NCI-H146 treated with DMSO at 0.1 percent for 48 hours (cell line): ENCODE measurements at regions not wholly inside any gene's neighbourhood (a gene's known extent, or its start where the extent isn't known, plus 50 kb on each side); places are given as distances from the start of the nearest gene placed in this dataset.

Experiments
- DNase-seq: peaks from one replicate; lab custom pipeline; 2025; ENCODE audit not compliant: unreplicated experiment; lab: John Stamatoyannopoulos, UW

DNA sequence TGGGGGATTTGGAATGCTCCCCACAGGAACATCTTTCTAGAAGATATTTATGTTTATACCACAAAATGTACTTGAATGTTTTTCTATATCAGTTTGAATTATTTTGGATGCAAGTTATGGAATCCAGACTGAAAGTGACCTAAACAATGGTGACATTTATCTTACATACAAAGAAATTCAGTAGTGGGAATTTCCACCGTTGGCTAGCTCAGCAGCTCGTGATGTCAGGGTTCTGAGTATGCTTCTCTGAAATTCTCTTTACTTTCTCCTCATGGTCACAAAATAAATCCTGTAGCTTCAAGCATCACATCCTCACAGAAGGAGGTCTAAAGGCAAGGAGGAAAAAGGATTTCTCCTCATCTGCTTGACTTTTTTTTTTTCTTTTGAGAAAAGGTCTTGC, 105.3 kb downstream of the AKAIN1 start:
- DNase-seq = no peak

DNA sequence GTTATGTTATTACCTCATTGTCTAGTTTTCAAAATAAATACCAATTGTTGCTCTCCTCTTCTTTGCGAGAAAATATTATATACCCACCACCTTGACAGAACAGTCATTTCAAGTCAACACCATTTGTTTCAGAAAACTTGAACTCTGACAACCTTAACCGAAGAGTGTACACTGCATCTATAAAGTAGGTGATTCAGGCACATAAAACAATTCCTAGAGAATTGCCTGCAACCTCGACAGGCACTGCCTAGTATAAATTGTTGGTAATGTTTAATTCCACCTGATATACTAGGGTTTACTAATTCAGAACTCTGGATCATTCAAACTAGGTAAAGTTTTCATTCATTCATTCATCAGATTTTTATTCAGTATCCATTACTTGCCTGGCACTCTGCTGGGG, 121.8 kb downstream of the AKAIN1 start:
- no peak for DNase-seq

DNA sequence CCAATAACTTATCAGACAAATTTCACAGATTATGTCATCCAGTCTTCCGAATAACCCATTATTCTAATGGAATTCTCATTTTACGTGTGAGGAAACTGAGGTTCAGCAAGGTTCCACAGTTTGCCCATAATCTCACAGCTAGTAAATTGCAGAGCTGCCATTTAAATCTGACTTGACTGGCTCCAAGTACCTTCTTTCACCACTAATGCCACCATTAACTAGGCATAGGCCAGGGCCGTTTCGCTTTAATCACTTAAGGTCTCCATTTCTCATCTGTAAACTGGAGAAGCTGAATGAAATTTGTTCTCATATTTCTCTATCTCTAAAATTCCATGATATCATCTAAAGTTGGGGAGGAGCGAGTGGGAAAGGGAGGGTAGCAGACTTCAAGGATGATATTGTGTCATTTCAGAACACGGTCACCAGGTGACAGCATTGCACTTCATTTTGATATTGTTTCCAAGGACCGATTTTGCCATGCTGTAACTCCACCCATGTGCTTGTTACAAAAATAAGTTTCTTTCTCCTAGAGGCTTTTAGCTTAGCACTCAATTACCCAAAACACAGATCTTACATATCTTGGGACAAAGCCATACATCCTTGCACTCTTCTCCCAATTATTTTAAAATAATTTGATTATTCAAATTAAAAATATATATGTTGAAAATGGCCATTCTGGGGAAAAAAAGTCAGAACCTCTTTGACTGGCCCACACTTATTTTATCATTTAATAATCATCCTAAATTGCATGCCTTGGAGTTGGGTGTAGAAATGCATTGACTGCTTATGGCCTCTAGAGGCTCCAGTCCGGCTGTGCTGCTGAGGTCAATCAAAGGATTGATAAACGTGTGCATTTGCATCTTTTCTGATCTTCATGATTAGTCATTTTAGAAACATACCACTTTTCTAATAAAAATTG, 123.8 kb downstream of the AKAIN1 start:
- DNase-seq = peak; percentile 49

DNA sequence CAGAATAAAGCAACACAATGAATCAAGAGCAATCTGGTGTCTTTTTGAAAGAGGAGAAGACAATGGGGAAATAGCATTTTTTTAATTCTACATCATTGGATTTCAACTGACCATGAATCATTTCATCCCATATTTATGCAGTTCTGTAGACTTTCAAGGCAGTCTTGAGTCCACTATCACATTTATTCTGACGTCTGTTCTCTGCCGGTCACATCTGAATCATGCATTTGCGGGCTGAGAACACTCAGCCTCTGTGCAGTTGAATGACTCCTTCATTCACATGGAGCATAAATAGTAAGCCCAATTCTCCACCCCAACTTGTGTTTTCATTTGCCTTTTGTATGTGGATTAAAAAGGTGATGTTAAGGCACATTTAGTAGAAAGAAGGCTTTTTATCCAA, 128.2 kb downstream of the AKAIN1 start:
- DNase-seq = no peak

DNA sequence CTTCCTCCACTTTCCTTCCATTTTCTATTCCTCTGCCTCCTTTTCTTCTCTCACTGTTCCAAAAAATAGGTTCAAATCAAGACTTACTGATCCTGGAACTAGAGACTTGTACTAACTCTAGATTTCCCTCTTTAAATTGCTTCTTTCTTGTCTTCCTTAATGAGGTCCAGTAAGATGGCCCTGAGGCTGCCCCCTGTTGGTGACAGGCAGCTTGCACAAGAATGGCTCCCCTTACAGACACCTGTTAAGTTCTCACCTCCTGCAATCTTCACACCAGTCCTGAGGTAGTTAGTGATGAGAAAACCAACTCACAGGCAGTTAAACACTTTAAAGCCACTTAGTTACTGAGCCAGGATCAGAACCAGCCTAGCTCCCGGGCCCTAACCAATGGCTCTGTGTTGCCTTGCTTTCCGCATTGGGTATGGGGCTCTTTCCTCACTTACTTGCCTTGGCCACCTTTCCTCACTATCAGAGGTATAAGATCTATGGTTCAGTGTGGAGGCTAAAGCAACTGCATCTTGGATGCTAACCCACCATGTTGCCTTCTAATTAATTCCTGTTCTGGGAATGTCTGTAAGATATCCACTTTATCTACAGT, 130.6 kb downstream of the AKAIN1 start:
- no peak for DNase-seq

DNA sequence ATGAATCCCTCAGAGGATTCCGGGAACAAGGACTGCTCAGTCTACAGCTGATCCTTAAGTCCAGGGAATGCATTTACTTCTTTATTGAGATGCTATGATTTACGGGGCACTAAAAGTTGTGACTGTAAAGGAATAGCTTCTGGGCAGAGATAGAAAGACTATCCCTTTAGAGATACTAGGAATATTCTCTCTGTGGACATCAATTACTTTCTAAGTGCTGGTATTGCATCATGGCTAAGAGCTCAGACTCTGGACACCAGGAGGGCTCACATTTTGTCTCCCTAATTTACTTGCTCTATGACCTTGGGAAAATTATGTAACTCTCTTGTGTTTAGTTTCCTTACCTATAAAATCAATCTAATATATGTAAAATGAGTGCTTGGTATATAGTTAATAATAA, 131.4 kb downstream of the AKAIN1 start:
- no peak for DNase-seq

DNA sequence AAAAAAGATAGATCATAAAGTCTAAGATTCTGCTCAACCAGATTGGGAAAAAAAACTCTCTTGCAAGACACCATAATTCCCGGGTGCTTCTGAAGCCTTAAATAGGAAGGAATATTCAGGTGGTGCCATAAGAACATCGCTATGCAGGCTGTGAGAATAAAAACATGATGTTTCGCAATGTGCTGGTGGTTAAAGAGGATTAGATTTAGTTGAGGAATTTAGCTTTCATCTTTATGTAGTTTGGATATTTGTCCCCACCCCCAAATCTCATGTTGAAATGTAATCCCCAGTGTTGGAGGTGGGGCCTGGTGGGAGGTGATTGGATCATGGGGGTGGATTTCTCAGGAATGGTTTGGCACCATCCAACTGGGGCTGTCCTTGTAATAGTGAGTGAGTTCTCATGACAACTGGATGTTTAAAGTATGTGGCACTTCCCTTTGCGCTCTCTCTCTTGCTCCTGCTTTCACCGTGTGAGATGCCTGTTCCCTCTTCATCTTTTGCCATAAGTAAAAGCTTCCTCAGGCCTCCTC, 132.2 kb downstream of the AKAIN1 start:
- no peak for DNase-seq

DNA sequence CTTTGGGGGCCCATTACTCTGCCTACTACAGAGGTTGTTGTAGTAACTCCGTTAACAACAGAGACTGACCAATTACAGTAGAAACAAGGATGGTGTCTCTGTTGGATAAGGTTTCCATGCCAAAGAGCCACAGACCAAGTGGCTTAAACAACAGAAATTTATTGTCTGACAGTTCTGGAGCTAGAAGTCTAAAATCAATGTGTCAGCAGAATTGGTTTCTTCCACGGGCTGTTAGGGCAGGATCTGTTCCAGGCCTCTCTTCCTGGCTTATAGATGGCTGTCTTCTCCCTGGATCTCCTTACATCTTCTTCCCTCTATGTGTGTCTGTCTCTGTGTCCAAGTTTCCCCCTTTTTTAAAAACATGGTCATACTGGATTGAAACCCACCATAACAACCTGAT, 135.3 kb downstream of the AKAIN1 start:
- no peak for DNase-seq

DNA sequence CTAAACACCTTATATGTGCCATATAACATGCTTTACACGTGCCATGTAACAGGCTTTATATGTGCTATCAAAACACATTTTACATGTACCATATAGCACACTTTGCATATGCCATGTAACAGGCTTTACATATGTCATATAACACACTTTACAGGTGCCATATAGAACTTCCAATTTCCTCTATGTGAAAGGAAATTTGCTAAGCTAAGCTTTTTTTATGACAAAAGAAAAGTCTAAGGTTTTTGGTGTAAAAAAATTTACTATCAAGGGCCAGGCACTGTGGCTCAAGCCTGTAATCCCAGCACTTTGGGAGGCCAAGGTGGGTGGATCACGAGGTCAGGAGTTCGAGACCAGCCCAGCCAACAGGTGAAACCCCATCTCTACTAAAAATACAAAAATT, 136.5 kb downstream of the AKAIN1 start:
- DNase-seq = no peak

DNA sequence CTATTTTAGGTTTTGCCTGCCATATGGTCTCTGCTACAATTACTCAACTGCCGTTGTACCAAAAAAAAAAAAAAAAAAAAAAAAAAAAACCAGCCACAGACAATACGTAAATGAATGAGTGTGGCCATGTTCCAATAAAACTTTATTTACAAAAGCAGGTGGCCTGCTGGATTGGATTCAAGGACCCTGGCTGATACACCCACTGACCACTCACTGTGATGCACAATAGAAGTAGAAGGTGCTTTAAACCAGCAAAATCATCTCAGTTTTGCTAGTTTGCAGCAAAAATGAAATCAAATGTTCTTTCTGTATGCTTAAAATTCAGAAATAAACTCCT, 137.4 kb downstream of the AKAIN1 start:
- DNase-seq = no peak

DNA sequence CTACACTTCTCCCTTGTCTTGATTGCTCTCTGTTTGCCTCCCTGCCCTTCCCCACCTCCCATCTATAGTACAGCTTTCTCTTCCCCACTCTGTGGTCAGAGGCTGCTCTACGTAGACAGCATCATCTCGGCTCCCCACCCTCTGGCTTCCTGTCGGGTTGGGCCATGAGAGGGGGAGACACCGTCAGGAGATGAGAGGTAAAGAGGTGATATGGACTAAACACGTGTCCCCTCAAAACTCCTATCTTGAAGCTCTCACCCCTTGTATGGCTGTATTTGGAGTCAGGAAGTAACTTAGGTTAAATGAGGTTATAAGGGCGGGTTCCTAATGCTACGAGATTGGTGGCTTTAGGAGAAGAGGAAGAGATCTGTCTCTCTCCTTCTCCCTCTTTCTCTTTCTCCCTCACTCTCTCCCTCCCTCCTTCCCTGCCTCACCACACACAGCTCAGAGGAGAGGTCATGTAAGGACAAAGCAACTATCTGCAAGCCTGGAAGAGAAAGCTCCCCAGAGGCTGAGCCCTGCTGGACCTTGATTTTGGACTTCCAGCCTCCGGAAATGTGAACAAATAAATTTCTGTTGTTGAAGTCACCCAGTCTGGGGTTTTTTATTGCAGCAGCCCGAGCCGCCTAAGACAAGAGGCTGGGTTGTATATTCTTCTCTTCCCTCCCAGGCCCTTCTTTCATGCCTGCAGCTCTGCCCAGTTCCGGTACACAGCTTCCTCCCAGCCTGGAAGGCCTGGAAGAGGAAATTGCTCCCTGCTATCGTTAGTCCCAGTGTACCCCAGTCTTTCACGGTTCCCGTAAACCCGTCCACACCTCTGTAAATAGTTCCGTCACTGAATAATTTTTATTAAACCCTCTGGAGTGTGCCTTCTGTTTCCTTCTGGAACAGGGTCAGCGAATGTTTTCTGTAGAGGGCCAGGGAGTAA, 138.0 kb downstream of the AKAIN1 start:
- DNase-seq = no peak

DNA sequence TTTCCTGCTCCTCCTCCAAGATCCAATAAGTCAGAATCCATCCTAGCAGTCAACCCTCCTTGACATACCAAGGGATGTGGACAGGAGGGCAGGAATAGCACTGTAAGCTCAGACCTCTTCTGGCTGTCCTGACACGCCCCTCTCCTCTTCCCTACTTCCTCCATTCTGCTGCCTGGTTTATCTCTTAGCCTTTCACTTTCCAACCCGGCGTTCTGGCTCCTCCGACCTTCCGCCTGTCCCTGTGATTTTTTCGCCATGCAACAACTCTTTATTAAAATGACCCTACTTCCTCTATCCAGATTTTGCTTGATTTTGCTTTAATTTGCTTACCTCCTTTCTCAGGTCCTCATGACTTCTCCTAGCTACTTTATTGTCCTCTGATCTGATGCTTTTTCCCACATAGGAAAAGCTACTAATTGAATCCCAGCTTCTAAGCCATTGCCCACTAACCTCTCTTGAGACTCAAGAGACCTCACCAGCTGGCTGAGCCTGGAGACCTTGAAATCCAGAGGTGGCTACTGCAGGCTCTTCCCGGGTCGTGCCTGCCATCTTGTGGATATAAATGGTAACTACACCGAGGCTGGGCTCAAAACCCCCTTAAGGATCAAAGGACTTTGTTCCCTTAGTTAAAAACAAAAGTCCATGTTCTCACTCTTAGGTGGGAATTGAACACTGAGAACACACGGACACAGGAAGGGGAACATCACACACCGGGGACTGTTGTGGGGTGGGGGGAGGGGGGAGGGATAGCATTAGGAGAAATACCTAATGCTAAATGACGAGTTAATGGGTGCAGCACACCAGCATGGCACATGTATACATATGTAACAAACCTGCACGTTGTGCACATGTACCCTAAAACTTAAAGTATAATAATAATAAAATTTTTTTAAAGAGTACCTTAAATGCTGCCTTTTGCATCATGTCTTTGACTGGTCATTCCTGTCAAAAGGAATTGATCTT, 139.4 kb downstream of the AKAIN1 start:
- peak; percentile 11 for DNase-seq

DNA sequence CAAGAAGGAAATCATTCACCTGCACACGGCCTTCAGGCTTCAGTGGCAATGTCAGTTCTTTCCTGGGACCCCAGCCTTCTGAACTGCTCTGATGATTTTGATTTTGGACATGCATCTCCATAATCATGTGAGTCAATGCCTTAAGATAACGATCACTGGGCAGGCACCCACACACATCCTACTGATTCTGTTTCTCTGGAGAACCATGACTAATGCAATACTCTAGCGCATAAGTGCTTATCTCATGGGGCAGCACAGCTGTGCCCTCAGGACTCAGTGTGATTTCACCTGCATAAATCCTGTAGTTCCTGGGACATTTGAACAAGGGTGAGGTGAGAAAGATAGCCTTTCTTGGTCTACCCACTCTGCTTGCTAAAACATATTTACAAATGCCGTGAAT, 144.6 kb downstream of the AKAIN1 start:
- DNase-seq = no peak

DNA sequence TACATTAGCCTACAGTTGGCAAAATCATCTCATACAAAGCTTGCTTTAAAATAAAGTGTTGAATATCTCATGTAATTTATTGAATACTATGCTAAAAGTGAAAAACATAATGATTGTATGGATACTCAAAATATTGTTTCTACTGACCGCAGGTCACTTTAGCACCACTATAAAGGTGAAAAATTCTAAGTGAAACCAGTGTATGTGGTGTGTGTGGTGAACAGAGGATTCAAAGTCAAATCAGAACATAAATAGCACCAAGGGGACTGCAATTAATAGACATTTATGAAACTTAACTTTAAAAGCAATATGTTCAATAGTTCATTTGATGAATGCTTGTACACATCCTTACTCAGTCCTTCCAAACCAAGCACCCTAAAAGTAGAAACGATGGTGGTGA, 145.8 kb downstream of the AKAIN1 start:
- no peak for DNase-seq

DNA sequence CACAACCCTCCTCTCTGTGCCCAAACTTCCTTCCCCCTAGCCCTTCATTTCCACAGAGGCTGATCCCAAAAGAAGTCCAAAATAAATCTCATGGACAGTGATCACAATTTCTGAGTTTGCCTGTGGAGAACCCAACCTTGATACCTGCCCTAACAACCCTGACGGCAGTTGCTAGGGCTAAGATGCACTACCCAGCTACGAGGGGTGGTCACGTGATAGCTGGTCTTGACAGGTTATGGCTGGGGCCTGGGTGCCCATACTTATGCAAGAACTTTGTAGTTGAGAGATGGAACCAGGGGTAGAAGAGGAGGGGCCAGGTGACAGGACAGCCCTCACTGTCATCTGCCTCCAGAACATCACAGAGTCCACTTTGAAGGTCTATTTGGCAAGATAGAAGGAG, 147.9 kb downstream of the AKAIN1 start:
- no peak for DNase-seq

DNA sequence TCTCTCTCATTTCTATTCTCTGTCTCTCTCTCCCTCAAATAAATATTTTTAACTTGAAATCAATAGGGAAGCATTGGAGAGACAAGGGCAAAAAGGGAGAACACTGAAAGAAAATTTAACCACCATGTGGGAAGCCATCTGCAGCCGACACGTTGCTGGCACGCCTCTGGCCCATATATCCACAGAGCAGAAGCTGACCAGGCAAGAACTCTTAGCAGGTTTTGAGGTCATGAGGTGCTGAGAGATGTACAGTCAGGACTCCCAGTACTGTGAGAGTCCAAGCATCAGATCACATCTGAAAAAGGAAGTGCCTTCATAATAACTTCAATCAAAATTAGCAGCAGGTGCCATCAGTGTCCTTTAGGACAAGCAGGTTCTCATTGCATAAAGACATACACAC, 156.6 kb downstream of the AKAIN1 start:
- no peak for DNase-seq

DNA sequence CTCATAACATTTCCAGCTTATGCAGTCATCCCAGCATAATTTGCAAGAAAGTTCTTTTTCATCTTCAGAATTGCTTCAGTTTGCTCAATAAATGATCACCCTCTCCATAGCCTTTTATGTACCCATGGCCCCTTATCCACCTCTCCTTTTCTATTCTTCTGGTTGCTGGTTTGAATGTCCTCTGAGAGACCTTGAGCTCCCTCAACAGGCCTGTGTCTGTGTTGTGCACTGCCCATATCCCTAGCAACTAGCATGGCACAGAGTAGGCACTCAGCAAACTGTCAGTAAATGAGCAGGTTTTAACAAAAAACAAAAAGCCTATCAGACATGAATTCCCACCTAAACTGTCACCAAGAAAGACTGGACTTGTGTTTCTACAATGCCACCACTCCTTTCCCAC, 160.5 kb downstream of the AKAIN1 start:
- no peak for DNase-seq

DNA sequence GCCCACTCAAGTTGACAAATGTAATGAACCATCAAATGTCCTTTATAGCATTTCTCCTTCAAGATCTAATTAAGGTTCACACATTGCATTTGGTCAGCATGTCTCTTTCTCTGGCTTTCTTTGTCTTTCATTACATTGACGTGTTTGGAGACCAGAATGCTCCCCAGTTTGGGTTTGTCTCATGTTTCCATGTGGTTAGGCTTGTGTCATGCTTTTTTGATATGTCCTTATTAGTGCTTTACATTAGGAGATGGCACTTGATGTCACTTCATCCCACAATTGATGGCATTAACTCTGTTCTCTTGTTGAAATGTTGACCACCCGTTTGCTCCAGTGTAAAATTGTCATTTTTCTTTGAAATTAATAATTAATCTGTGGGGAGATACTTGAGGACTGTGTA, 165.8 kb downstream of the AKAIN1 start:
- DNase-seq = no peak

DNA sequence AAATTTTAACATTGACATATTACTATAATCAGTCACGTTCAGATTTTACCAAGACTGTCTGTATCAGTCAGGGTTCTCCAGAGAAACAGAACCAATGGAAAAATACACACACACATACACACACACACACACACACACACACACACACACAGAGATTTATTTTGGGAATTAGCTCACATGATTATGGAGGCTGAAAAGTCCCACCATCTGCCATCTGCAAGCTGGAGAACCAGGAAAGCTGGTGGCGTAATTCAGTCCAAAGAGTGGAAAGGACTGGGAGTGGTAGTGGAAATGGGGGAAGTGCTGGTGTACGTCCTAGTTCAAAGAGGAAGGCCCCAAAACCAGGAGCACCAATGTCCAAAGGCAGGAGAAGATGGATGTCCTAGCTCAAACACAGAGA, 166.4 kb downstream of the AKAIN1 start:
- DNase-seq = no peak

DNA sequence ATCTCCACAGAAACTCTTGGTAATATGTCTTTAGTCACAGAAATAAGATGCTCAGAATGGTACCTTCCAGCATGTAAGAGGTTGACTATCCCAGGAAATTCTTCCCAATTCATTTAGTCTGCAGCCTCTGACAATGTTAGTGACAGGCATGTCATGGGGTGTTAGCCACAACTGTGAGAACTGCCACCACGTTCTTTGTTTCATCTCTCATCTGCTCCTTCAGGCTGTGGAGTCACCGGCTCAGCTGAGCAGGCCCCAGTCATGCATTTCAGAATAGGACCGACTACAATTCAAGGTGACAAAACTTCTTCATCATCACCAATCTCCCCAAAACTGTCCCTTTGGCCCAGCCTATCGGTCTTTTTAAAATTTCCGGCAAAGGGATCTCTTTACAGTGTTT, 167.5 kb downstream of the AKAIN1 start:
- DNase-seq = no peak
